Activated naive CD8-positive, alpha-beta T cell treated with anti-CD3 and anti-CD28 coated beads, Interleukin-2, amount 50 U/mL, for 24 hours (primary cell): ENCODE measurements at regions not wholly inside any gene's neighbourhood (a gene's known extent, or its start where the extent isn't known, plus 50 kb on each side); places are given as distances from the start of the nearest gene placed in this dataset.

ENCODE experiments used
- ATAC-seq: fragments of 150-1000 bp; cut with Tn5 transposase; one replicate; pipeline ENCODE4 v1.10.0; 2021
- DNase-seq: peaks from one replicate; pipeline ENCODE4 v3.0.0; 2021
- H3K27ac Mint-ChIP-seq: one replicate; pipeline ENCODE4 v1.8.0; 2021; ENCODE audit warnings: mild to moderate bottlenecking, mixed read lengths
- H3K27me3 Mint-ChIP-seq: one replicate; pipeline ENCODE4 v1.8.0; 2021; ENCODE audit warnings: mixed read lengths
- H3K36me3 Mint-ChIP-seq: one replicate; pipeline ENCODE4 v1.8.0; 2021; ENCODE audit warnings: low read depth, mixed read lengths
- H3K4me1 Mint-ChIP-seq: one replicate; pipeline ENCODE4 v1.8.0; 2021; ENCODE audit warnings: mixed read lengths
- H3K4me3 Mint-ChIP-seq: one replicate; pipeline ENCODE4 v1.8.0; 2021; ENCODE audit warnings: mild to moderate bottlenecking, moderate library complexity, mixed read lengths
- H3K9me3 Mint-ChIP-seq: one replicate; pipeline ENCODE4 v1.8.0; 2021; ENCODE audit warnings: mixed read lengths

GRCh38 chr18:21162786-21163185, 51.2 kb upstream of the ROCK1 start:
- ATAC-seq = no peak
- H3K36me3 Mint-ChIP-seq = no peaks in the 10 kb centered on the region
- DNase-seq = no peak
- no peaks in the 10 kb centered on the region for H3K4me1 Mint-ChIP-seq
- H3K27me3 Mint-ChIP-seq = no peaks in the 10 kb centered on the region
- no peak overlapping the region for H3K4me3 Mint-ChIP-seq
- H3K9me3 Mint-ChIP-seq = no peaks in the 10 kb centered on the region
- H3K27ac Mint-ChIP-seq = no peak overlapping the region

DNA sequence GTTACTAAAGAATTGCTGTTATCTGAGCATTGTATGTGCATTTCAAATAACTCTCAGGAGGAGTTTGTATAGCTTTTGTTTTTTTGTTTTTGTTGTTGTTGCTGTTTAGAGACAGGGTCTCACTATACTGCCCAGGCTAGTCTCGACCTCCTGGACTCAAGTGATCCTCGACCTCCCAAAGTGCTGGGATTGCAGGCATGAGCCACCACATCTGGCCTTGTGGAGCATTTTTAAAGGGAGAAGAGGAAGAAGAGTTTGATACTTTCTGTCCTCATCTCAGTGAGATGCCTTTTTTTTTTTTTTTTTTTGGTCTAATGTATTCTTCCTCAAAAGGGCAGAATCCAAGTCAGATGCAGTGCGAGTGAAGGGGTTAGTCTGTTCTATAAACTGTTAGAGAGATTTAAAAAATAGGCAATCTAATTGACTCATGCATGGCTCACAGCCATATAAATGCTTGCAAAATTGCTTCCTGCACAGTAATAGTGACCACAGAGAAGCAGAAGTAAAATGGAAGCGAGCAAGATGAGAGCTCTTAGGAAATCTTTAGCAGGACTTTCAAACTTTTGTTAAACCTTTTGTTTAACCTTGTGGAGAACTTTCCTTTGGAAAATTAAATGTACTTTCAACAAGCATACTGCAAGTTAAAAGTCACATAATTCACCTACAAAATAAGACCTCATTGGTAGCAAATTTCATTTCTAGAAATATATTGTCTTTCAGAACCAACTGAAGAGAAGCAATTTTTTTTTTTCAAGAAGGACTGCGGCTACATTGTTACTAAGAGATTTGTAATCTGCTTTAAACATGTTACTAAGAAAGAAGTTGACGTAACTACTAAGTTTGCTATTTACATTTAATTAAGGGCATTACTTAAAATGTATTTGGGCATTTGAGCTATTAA, 52.3 kb upstream of the ROCK1 start:
- Mint-ChIP-seq H3K27me3 (no peaks in the 10 kb centered on the region), H3K4me1 (no peaks in the 10 kb centered on the region), H3K36me3 (no peaks in the 10 kb centered on the region), H3K27ac (no peak overlapping the region), H3K4me3 (no peak overlapping the region), H3K9me3 (no peaks in the 10 kb centered on the region)
- ATAC-seq (no peak), DNase-seq (no peak)

DNA sequence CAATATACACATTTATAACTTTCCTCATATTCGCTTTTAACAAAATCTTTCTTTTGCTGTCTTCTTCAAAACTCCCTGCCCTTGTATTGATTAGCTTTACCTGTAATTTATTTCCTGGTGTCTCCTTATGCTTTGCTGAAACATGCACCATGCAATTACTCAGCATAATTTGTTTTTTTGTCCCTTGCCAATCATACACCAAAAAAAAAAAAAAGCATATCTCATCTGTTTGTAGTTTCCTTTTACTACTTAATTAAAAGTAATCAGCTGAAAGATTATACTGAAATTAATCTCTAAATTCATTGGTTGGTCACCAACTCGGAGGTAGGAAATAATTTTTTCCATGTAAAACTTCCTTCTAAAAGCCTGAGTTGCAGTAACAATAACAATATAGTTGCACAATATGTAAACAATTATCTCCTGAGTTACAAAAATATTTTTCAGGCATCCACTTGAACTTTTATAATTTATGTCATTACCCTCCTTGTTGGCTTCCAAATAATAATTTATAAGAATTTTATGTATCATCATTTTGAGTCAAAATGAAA, 53.0 kb upstream of the ROCK1 start:
- H3K4me1 Mint-ChIP-seq = no peaks in the 10 kb centered on the region
- no peak overlapping the region for H3K4me3 Mint-ChIP-seq
- no peak overlapping the region for H3K27ac Mint-ChIP-seq
- no peaks in the 10 kb centered on the region for H3K9me3 Mint-ChIP-seq
- H3K27me3 Mint-ChIP-seq = peaks cover 1% of the 10 kb centered on the region
- ATAC-seq (no peak), DNase-seq (no peak)
- H3K36me3 Mint-ChIP-seq = no peaks in the 10 kb centered on the region

DNA sequence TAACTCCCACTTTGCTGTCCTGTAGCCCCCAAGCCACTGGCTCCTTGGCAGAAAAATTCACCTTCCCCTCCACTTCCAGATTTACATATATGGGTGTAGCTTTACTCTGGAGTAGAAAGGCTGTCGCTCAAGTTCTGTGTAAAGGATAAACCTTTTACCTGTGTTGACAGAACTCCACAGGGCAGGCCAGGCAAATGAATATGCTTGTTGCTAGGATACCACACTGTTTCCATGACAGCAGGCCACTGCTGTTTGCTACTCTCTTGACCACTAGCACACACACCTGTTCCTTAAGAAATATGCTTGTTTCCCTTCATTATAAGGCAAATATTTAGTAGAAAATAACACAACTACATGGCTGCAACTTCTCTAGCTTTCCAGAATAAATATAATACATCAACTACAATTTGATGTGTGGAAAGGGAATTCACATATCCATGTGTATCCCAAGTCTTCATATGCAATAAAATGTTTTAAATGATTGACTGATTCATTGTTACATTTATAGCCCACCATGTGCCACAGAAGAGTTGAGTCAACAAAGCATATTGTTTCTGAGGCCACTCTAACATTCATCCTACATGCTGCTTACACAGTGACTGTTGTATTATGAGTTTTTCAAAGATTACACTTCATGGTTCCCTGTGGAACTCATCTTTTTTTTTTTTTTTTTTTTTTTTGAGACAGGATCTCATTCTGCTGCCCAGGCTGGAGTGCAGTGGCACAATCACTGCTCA, 56.2 kb upstream of the ROCK1 start:
- no peaks in the 10 kb centered on the region for H3K36me3 Mint-ChIP-seq
- no peak for DNase-seq
- H3K4me3 Mint-ChIP-seq = no peak overlapping the region
- no peak overlapping the region for H3K27ac Mint-ChIP-seq
- H3K27me3 Mint-ChIP-seq = peaks cover 3% of the 10 kb centered on the region
- no peaks in the 10 kb centered on the region for H3K9me3 Mint-ChIP-seq
- no peaks in the 10 kb centered on the region for H3K4me1 Mint-ChIP-seq
- ATAC-seq = no peak

- H3K36me3 Mint-ChIP-seq = no peaks in the 10 kb centered on the region
- no peak overlapping the region for H3K27ac Mint-ChIP-seq
- no peak overlapping the region for H3K4me3 Mint-ChIP-seq
- H3K4me1 Mint-ChIP-seq = no peaks in the 10 kb centered on the region
- peaks cover 3% of the 10 kb centered on the region for H3K27me3 Mint-ChIP-seq
- H3K9me3 Mint-ChIP-seq = no peaks in the 10 kb centered on the region
- ATAC-seq (no peak), DNase-seq (no peak)
These were observed 57.3 kb upstream of the ROCK1 start for GRCh38 chr18:21168880-21169279.

- DNase-seq (no peak), ATAC-seq (no peak)
- peaks cover 2% of the 10 kb centered on the region for H3K4me1 Mint-ChIP-seq
- H3K27me3 Mint-ChIP-seq = no peaks in the 10 kb centered on the region
- H3K4me3 Mint-ChIP-seq = no peak overlapping the region
- no peak overlapping the region for H3K27ac Mint-ChIP-seq
- H3K36me3 Mint-ChIP-seq = no peaks in the 10 kb centered on the region
- H3K9me3 Mint-ChIP-seq = no peaks in the 10 kb centered on the region
These were observed 64.2 kb upstream of the GREB1L start for GRCh38 chr18:21177822-21178221.

- no peak for ATAC-seq
- Mint-ChIP-seq H3K9me3 (no peaks in the 10 kb centered on the region), H3K27ac (no peak overlapping the region), H3K27me3 (no peaks in the 10 kb centered on the region), H3K4me3 (no peak overlapping the region), H3K36me3 (no peaks in the 10 kb centered on the region), H3K4me1 (peaks cover 2% of the 10 kb centered on the region)
- peak; percentile 57 for DNase-seq
These were observed 62.3 kb upstream of the GREB1L start for GRCh38 chr18:21179590-21180220.

DNA sequence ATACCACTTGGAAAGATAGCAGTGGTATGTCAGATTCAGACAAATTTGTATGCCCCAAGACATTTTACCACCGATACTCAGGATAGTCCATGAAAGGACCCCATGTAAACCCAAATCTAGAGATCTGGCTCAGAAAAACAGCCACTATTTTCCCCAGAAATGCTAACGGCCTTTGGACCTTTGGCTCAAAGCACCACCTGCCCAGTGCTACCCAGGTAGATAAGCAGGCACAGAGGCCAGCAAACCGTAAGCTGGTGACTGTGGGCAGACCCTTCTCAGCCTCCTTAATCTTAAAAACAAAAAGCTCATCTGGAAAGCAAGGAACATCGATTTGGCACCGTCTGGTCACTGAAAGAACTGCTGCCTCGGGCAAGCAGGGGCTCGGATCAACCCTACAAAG, 61.4 kb upstream of the GREB1L start:
- DNase-seq (no peak), ATAC-seq (no peak)
- H3K27ac Mint-ChIP-seq = no peak overlapping the region
- no peak overlapping the region for H3K4me3 Mint-ChIP-seq
- H3K27me3 Mint-ChIP-seq = no peaks in the 10 kb centered on the region
- no peaks in the 10 kb centered on the region for H3K36me3 Mint-ChIP-seq
- H3K9me3 Mint-ChIP-seq = no peaks in the 10 kb centered on the region
- H3K4me1 Mint-ChIP-seq = peaks cover 2% of the 10 kb centered on the region

GRCh38 chr18:21181766-21182165, 60.3 kb upstream of the GREB1L start:
- H3K9me3 Mint-ChIP-seq = no peaks in the 10 kb centered on the region
- no peak overlapping the region for H3K27ac Mint-ChIP-seq
- DNase-seq (no peak), ATAC-seq (no peak)
- no peak overlapping the region for H3K4me3 Mint-ChIP-seq
- no peaks in the 10 kb centered on the region for H3K36me3 Mint-ChIP-seq
- H3K27me3 Mint-ChIP-seq = no peaks in the 10 kb centered on the region
- peaks cover 2% of the 10 kb centered on the region for H3K4me1 Mint-ChIP-seq

- H3K4me1 Mint-ChIP-seq = peaks cover 2% of the 10 kb centered on the region
- no peaks in the 10 kb centered on the region for H3K27me3 Mint-ChIP-seq
- no peak overlapping the region for H3K27ac Mint-ChIP-seq
- DNase-seq = no peak
- no peak overlapping the region for H3K4me3 Mint-ChIP-seq
- ATAC-seq = peak; percentile 40
- H3K36me3 Mint-ChIP-seq = no peaks in the 10 kb centered on the region
- H3K9me3 Mint-ChIP-seq = no peaks in the 10 kb centered on the region
These were observed 58.4 kb upstream of the GREB1L start for GRCh38 chr18:21183670-21184069.

DNA sequence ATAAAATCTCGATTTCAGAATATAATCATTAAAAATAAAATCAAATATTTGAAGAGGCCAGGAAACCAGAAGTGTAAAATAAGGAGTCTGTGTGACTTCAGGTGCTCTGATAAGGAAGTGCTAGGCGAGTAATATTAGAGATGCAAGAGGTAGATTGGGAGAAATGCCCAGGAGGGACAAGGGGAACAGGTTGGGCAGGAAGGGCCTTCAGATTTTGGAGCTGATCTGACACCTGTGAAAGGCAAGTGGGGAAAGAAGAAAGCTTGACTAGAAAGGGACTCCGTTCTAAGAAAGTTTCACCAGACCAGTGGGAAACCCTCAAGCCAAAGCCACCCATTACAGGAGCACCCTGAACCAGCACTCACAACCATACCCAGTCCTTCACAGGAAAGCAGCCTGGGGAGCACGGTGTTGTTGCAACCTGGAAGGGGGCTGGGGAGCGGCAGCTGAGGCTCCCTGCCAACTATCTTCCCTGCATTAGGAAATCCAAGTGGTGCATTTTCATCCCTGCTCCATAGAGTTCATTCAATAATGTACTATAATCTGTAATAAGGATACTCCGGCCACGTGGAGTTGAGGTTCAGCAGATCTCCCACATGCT, 57.5 kb upstream of the GREB1L start:
- no peak for DNase-seq
- H3K9me3 Mint-ChIP-seq = no peaks in the 10 kb centered on the region
- no peak for ATAC-seq
- H3K27me3 Mint-ChIP-seq = peaks cover 2% of the 10 kb centered on the region
- no peaks in the 10 kb centered on the region for H3K36me3 Mint-ChIP-seq
- no peak overlapping the region for H3K27ac Mint-ChIP-seq
- H3K4me1 Mint-ChIP-seq = peaks cover 2% of the 10 kb centered on the region
- no peak overlapping the region for H3K4me3 Mint-ChIP-seq

DNA sequence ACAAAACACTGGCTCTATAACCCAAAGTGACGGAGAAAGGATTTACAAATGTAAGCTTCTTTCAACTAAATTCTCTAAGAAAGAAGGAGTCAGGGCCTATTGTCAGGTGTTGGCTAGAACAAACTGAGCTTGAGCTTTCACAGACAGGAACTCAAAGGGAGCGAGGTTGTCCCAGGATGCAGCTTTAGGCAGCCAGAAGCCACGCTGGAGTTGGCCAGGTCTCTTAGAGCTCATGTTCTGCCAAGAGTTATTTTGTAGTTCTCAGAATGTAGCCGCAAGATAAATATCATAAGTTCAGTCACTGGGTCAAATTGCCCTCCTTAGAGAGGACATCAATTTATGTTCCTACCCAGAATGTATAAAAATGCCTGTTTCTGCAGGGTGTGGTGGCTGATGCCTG, 54.1 kb upstream of the GREB1L start:
- no peak overlapping the region for H3K27ac Mint-ChIP-seq
- H3K9me3 Mint-ChIP-seq = no peaks in the 10 kb centered on the region
- DNase-seq = no peak
- ATAC-seq = no peak
- H3K4me1 Mint-ChIP-seq = no peaks in the 10 kb centered on the region
- no peak overlapping the region for H3K4me3 Mint-ChIP-seq
- no peaks in the 10 kb centered on the region for H3K36me3 Mint-ChIP-seq
- H3K27me3 Mint-ChIP-seq = peaks cover 6% of the 10 kb centered on the region

DNA sequence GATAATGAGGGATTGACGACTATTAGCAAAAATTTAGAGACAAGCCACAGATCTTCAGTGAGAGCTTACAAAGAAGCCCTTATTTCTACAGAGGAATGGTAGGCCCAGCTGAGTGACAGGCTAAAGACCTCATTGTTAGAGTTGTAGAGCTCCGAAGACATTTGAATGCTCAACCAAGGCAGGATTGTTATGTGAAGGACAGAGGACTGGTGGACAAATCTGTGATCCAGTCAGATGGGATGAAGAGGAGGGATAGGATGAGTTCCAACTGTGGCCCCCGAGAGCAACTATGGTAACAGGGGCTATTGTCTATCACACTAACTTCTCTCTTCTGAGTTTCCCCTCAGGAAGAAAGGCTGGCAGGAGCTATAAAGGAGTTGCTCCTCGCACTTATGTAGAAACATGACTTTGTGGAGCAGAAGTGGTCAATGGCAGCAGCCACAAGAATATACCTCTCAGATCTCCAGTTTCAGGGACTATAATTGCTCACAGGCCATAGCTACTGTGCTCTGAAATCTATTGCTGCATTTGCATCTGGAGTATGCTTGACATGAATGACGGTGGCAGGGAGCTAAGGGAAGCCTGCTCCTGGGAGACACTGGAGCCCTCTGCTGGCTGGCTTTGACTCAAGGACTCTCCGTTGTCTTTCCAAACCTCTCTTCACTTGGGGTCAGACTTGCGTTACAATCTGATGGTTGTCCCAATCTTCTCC, 50.3 kb upstream of the GREB1L start:
- peaks cover 12% of the 10 kb centered on the region for H3K27me3 Mint-ChIP-seq
- H3K27ac Mint-ChIP-seq = no peak overlapping the region
- no peaks in the 10 kb centered on the region for H3K4me1 Mint-ChIP-seq
- ATAC-seq = no peak
- H3K4me3 Mint-ChIP-seq = no peak overlapping the region
- peak; percentile 11 for DNase-seq
- no peaks in the 10 kb centered on the region for H3K9me3 Mint-ChIP-seq
- no peaks in the 10 kb centered on the region for H3K36me3 Mint-ChIP-seq
